Islet precursor cell (in vitro differentiated cells): ENCODE measurements at regions not wholly inside any gene's neighbourhood (a gene's known extent, or its start where the extent isn't known, plus 50 kb on each side); places are given as distances from the start of the nearest gene placed in this dataset.

ENCODE experiments used
- DNase-seq: peaks from one replicate; pipeline ENCODE4 v3.0.0-alpha.2; 2018

- DNase-seq: no peak
These were observed 709.3 kb upstream of the CCDC179 start for GRCh38 chr11:23569547-23569946.

DNA sequence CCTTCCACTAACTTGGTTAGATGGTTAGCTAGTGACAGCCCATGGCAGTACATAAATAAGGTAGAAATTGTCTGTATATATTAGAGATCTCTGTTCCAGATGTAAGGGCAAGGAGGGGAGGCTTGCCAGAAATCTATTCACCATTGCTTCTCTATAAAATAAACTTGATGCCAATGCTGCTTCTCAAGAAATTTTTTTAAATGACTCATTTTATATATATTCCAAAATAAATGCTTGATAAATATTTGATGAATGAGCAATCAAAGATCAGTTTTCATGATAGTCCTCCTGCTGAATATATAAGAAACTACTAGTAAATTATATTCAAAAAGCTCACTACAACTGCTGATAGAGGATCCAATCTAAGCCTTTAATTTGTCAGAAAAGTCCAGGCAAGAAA lies 710.6 kb upstream of the CCDC179 start:
- DNase-seq: no peak

DNA sequence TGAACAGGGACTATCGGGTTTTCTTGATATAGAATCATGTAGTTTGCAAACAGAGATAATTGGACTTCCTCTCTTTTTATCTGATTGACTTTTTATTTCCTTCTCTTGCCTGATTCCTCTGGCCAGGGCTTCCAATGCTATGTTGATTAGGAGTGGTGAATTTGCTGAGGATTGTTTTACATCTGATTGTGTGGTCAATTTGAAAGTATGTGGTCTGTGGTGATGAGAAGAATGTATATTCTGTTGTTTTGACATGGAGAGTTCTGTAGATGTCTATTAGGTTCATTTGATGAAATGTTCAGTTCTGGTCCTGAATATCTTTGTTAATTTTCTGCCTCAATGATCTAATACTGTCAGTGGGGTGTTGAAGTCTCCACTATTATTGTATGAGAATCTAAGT lies 713.2 kb upstream of the CCDC179 start:
- no peak for DNase-seq

GRCh38 chr11:23574149-23574548 lies 713.9 kb upstream of the CCDC179 start:
- peak; percentile 52 for DNase-seq

DNA sequence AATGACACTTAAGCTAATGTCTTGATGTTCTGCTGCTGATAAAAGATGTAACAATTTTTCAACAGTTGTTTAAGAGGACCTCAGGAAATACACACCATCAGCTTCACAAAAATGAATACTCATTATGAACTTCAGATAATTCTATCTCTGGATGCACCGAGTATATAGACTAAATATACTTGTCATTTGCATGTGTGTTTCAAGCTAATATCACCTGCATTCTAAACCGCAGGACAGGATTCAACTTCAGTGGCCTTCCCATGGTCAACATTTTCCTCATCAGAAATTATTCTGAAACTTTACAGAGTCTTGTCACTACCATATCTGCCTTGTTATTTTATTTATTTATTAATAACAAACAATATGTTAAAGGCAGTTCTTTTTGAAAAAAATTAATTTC lies 717.0 kb upstream of the CCDC179 start:
- DNase-seq: no peak

DNA sequence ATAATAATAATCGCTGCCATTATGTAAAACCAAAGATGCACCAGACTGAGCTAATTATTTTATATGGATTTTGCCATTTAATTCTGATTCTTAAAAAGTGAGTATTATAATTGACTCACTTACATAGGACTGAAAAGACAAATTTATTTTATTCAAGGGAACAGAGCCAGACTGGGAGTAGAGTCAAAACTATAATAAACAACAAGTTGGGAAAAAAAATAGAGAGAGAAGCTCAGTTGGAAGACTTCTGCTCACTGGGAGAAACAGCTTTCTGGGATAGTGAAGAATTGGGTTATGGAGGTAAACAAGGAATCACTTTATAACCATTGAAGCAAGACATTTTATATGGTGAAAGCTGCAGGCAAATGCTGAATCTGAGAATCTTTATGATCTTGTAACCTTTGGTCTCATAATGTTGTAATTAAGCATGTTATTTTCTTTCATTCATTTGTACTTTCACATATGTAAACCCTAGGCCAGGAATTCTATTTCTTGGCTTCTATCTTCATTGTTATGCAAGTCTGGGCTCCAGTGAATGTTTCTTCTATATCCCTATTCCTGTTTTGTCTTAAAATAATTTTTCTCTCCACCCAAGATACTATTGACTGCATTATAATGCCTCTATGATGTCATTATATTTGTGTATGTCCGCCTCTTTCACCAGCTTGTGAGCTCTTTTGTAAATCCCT lies 725.3 kb upstream of the CCDC179 start:
- DNase-seq: no peak

- no peak for DNase-seq
These were observed 725.9 kb upstream of the CCDC179 start for GRCh38 chr11:23586173-23586572.

DNA sequence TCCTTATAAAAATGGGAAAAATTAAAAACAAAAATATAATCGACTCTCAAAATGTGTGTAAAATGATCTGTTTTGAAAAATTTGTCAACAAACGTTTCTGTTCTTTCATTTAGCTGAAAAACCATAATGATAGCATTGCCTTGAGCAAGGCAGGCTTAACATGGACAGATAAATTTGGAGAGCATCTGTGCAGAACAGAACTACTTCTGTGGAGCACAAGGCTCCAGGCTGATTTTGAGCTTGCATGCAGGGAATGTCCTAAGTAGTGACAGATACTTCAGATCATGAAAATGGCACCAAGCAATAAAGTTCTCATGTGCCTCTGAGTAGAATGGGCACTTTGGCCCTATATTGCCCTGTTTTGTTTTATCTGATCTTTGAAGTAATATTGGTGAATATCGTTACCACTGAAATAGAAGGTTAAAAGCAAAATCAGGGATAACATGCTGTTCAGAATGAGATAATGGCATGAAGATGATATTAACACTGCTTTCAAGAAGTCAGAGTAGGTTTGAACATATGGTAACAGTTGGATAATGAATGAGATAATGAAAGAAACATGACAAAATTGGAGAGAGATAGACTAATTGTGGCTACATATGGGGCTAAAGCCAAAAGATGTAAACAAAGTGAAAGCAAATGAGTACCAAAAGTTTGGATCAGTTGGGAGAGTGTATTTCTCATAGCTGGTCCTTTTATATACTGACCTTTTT lies 730.5 kb upstream of the CCDC179 start:
- DNase-seq: no peak

- no peak for DNase-seq
These were observed 734.5 kb upstream of the CCDC179 start for GRCh38 chr11:23594755-23595154.

GRCh38 chr11:23604966-23605365 lies 744.7 kb upstream of the CCDC179 start:
- DNase-seq: no peak

DNA sequence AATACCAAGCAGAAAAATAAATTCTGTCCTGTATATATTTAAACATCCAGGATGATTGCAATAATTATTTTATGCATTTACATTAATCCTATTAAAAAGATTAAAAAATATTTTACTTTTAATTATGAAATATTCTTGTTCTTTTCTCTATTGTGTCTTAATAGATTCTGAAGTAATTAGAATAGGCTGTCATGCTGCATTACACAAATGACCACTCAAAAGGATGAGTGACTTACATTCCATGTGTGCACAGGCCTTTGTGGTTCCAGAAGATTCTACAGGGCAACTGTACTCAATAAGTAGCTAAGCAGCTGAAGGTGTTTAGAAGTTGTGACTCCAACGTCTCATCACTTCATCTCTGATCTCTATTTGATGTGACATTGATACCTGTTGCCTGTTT lies 745.9 kb upstream of the CCDC179 start:
- DNase-seq: no peak

DNA sequence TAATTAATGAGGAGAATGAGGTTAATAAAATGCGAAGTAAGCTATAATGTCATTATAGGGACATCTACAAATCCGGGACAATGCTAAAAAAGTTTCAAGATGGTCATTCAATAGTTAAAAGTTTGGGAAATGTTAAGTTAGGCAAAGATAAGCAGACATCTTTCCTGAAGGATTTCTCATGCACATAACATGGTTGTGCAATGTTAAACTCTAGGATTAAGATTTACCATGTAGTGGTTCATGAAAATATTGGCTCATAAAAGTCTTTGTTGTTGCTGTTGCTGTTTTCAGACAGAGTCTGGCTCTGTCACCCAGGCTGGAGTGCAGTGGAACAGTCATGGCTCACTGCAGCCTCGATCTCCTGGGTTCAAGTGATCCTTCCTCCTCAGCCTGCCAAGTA lies 751.5 kb upstream of the CCDC179 start:
- DNase-seq: no peak

DNA sequence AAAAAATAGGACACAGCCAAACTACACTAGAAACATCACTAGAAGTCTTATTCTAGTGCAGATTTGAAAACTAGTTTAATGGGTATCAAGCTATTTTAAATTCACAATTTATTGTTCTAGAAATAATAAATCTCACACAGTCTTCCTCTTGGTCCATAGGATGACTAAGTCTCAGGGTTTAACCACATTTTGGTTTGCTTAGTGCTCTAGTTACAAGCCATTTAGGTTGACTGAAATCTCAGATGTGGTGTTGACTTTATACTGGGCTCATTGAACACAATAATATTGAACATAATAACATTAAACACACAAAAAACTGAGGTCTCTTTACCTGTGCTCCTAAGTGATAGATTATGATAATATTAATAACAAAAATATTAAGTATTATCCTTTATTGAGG lies 760.3 kb upstream of the CCDC179 start:
- no peak for DNase-seq

GRCh38 chr11:23632293-23632692 lies 772.0 kb upstream of the CCDC179 start:
- peak; percentile 43 for DNase-seq

- no peak for DNase-seq
These were observed 784.2 kb upstream of the CCDC179 start for GRCh38 chr11:23644443-23644842.

- DNase-seq: peak; percentile 51
These were observed 792.1 kb upstream of the CCDC179 start for GRCh38 chr11:23652336-23652735.

- no peak for DNase-seq
These were observed 792.9 kb upstream of the CCDC179 start for GRCh38 chr11:23653071-23653675.

DNA sequence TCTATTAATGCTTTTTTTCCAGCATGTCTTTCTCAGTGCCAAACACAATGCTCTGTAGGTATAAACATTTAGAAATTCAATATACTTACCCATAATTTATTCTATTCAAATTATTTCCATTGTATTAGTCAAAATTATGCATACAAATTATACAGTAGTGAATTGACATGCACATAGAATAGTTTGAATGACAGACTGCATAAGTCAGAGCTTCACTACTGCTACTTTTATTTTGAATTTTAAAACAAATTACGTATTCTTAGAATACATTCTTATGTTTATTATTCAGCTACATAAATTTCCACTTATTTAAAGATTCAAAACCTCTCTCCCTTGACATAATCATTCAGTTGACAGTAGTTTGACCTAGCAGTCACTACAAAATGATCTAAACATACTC lies 808.0 kb upstream of the CCDC179 start:
- DNase-seq: no peak

DNA sequence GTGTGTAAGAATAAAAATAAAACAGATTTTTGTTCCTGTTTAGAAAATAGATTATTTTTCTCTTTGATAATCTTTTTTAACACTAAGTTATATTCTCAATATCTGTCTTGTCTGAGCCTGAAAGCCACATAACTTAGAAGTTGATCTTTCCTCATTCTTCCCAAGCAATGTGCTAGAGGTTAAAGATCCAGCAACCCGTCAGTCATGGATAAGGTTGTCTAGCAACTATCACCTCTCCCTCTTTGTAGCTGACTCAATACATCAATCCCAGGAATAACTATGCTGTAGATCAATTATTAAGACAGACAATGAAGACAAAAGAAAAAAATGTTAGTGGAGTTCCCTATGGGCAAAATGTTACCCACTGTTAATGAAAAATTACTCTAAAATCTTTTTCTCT lies 813.1 kb upstream of the CCDC179 start:
- no peak for DNase-seq

GRCh38 chr11:23674866-23675265 lies 814.6 kb upstream of the CCDC179 start:
- no peak for DNase-seq

- no peak for DNase-seq
These were observed 817.8 kb upstream of the LUZP2 start for GRCh38 chr11:23679041-23679440.

GRCh38 chr11:23679981-23680380 lies 816.9 kb upstream of the LUZP2 start:
- DNase-seq: no peak

GRCh38 chr11:23680488-23681230 lies 816.2 kb upstream of the LUZP2 start:
- peak; percentile 46 for DNase-seq

DNA sequence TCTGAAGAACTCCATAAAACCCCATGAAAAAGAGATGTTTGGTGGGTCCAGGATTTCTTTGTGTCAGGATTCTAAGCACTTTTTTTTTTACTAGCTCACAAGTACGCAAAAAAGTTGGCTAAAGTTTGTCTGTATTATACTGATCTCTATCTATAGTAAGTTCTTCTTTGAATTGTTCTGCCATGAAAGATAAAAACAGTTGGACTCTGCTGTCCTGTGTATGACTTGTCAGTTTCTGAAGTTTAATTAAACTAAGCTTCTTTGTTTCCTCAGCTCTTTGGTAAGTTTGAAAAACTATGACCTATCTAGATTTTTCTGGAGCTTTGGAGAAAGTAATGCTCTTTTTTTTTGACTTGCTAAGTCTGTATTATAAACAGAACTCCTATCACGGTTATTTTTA lies 812.2 kb upstream of the LUZP2 start:
- DNase-seq: no peak
